OCI-LY7 (cell line): ENCODE measurements at regions not wholly inside any gene's neighbourhood (a gene's known extent, or its start where the extent isn't known, plus 50 kb on each side); places are given as distances from the start of the nearest gene placed in this dataset.

Experiments
- BruUV-seq: library from RNA; stranded (reverse); fragments of 400-500 nt; replicated peaks from 2 replicates; lab custom pipeline; 2021; lab: Mats Ljungman, UMichigan
- CTCF ChIA-PET: fragments of 300-600 bp; sonication (Branson Sonifier 250); formaldehyde crosslinking; loops from one replicate; lab custom pipeline; 2022; ENCODE audit warnings: antibody characterized with exemption; ENCODE audit not compliant: unreplicated experiment; lab: Charles Lee
- POLR2A ChIA-PET: fragments of 300-600 bp; sonication (Branson Sonifier 250); formaldehyde crosslinking; loops from one replicate; lab custom pipeline; 2022; ENCODE audit warnings: antibody characterized with exemption; lab: Charles Lee
- DNase-seq: peaks from one replicate; pipeline ENCODE4 v3.0.0-alpha.2; 2015; ENCODE audit warnings: low spot score
- H2AFZ ChIP-seq: fragments of 200-600 bp; sonication (generic), shearing (Covaris generic); 2 replicates; pipeline ENCODE4 v1.6.1; 2014; ENCODE audit warnings: mild to moderate bottlenecking, antibody characterized with exemption, low read length, moderate library complexity
- H3K27ac ChIP-seq: fragments of 200-600 bp; sonication (generic); 2 replicates; pipeline ENCODE4 v1.5.1; 2014; ENCODE audit warnings: mixed run types, low read depth, mild to moderate bottlenecking, moderate library complexity, low read length, inconsistent platforms; ENCODE audit not compliant: poor library complexity, severe bottlenecking
- H3K36me3 ChIP-seq: fragments of 200-600 bp; sonication (generic); 2 replicates; pipeline ENCODE4 v1.6.1; 2014; ENCODE audit warnings: mild to moderate bottlenecking, antibody characterized with exemption, low read length, moderate library complexity, mixed read lengths; ENCODE audit not compliant: insufficient read depth
- H3K4me1 ChIP-seq: fragments of 200-600 bp; sonication (generic); 2 replicates; pipeline ENCODE4 v1.5.1; 2014; ENCODE audit warnings: mild to moderate bottlenecking, low read length; ENCODE audit not compliant: insufficient read depth, poor library complexity, severe bottlenecking
- H3K4me2 ChIP-seq: fragments of 200-600 bp; sonication (generic); 2 replicates; pipeline ENCODE4 v1.6.1; 2014; ENCODE audit warnings: mild to moderate bottlenecking, low read length
- H3K4me3 ChIP-seq: fragments of 200-600 bp; sonication (generic); 2 replicates; pipeline ENCODE4 v1.5.1; 2014; ENCODE audit warnings: mild to moderate bottlenecking, low read depth, low read length; ENCODE audit not compliant: poor library complexity, severe bottlenecking
- H3K79me2 ChIP-seq: fragments of 200-600 bp; sonication (generic); 2 replicates; pipeline ENCODE4 v1.6.1; 2016; ENCODE audit warnings: low read depth, mild to moderate bottlenecking, low read length, moderate library complexity, mixed read lengths; ENCODE audit not compliant: insufficient read depth
- H3K9me2 ChIP-seq: fragments of 200-600 bp; sonication (generic); 2 replicates; pipeline ENCODE4 v1.6.1; 2016; ENCODE audit warnings: mild to moderate bottlenecking, low read length, mixed read lengths; ENCODE audit not compliant: insufficient read depth
- H3K9me3 ChIP-seq: fragments of 200-600 bp; sonication (generic); 2 replicates; pipeline ENCODE4 v1.6.1; 2014; ENCODE audit warnings: mild to moderate bottlenecking, mixed run types, low read length, mixed read lengths
- H4K20me1 ChIP-seq: fragments of 200-600 bp; sonication (generic); 2 replicates; pipeline ENCODE4 v1.6.1; 2014; ENCODE audit warnings: mild to moderate bottlenecking, antibody characterized with exemption, low read length, moderate library complexity, mixed read lengths; ENCODE audit not compliant: insufficient read depth
- CTCF ChIP-seq: fragments of 200-600 bp; sonication (generic); conservative IDR thresholded peaks from 2 replicates; pipeline ENCODE4 v1.5.1; 2014; ENCODE audit warnings: mild to moderate bottlenecking, antibody characterized with exemption, low read length, moderate library complexity, mixed read lengths
- EZH2phosphoT487 ChIP-seq: fragments of 200-600 bp; sonication (generic); IDR thresholded peaks from 2 replicates; pipeline ENCODE4 v1.6.1; 2018; ENCODE audit warnings: low read depth, borderline replicate concordance, mild to moderate bottlenecking, mixed run types, antibody characterized with exemption, low read length, moderate library complexity, mixed read lengths
- intact Hi-C: fragments of 100-400 bp; cut with micrococcal nuclease; formaldehyde crosslinking; loops from one replicate; pipeline ENCODE4 v1.10.0; 2022; ENCODE audit not compliant: unreplicated experiment

- no peaks in the 10 kb centered on the region for H3K79me2 ChIP-seq
- no peaks in the 10 kb centered on the region for H3K36me3 ChIP-seq
- TF ChIP-seq EZH2phosphoT487, result no peak
- ChIA-PET POLR2A (no interaction called here), CTCF (no interaction called here)
- intact Hi-C loops, result no loop called here
- H3K4me1 ChIP-seq, result no peaks in the 10 kb centered on the region
- no peak for DNase-seq
- no peaks in the 10 kb centered on the region for H4K20me1 ChIP-seq
- BruUV-seq, result no TSS peak
- H3K4me3 ChIP-seq, result no peak overlapping the region
- H3K9me3 ChIP-seq, result no peaks in the 10 kb centered on the region
- H3K4me2 ChIP-seq, result no peak overlapping the region
- no peaks in the 10 kb centered on the region for H3K9me2 ChIP-seq
- H2AFZ ChIP-seq, result no peak overlapping the region
- H3K27ac ChIP-seq, result no peak overlapping the region
Measured at GRCh38 chr14:103255555-103255954, 78.5 kb upstream of the EIF5 start.

- ChIA-PET POLR2A (no interaction called here), CTCF (no interaction called here)
- no peaks in the 10 kb centered on the region for H3K4me1 ChIP-seq
- H4K20me1 ChIP-seq, result no peaks in the 10 kb centered on the region
- H3K4me2 ChIP-seq, result no peak overlapping the region
- H3K4me3 ChIP-seq, result no peak overlapping the region
- TF ChIP-seq CTCF (no peak), EZH2phosphoT487 (no peak)
- H2AFZ ChIP-seq, result no peak overlapping the region
- no peaks in the 10 kb centered on the region for H3K36me3 ChIP-seq
- no TSS peak for BruUV-seq
- H3K79me2 ChIP-seq, result no peaks in the 10 kb centered on the region
- no peaks in the 10 kb centered on the region for H3K9me2 ChIP-seq
- intact Hi-C loops, result no loop called here
- H3K27ac ChIP-seq, result no peak overlapping the region
- no peak for DNase-seq
- H3K9me3 ChIP-seq, result no peaks in the 10 kb centered on the region
Measured at GRCh38 chr14:103256406-103256805, 77.6 kb upstream of the EIF5 start.

- TF ChIP-seq EZH2phosphoT487 (no peak), CTCF (no peak)
- POLR2A ChIA-PET, result no interaction called here
- intact Hi-C loops, result no loop called here
- no peak overlapping the region for H3K4me3 ChIP-seq
- no peak overlapping the region for H2AFZ ChIP-seq
- no peak overlapping the region for H3K27ac ChIP-seq
- H3K4me1 ChIP-seq, result no peaks in the 10 kb centered on the region
- no peaks in the 10 kb centered on the region for H3K79me2 ChIP-seq
- no peaks in the 10 kb centered on the region for H3K36me3 ChIP-seq
- no peak overlapping the region for H3K4me2 ChIP-seq
- H3K9me2 ChIP-seq, result no peaks in the 10 kb centered on the region
- H4K20me1 ChIP-seq, result no peaks in the 10 kb centered on the region
- CTCF ChIA-PET, result no interaction called here
- DNase-seq, result no peak
- no peaks in the 10 kb centered on the region for H3K9me3 ChIP-seq
- BruUV-seq, result no TSS peak
Measured at GRCh38 chr14:103257211-103257962, 76.7 kb upstream of the EIF5 start.
